SW 1271 (cell line): ENCODE measurements at regions not wholly inside any gene's neighbourhood (a gene's known extent, or its start where the extent isn't known, plus 50 kb on each side); places are given as distances from the start of the nearest gene placed in this dataset.
"Not testable (repeated sequence)": the region's sequence is repeated elsewhere in the genome, so short reads cannot be mapped to it uniquely, and the experiment has no call there.

Experiments used
- DNase-seq, 2 experiments: peaks; one replicate each; lab custom pipeline; 2025; lab: John Stamatoyannopoulos, UW

GRCh38 chr2:67571785-67572718, 174.9 kb downstream of the ETAA1 start:
- DNase-seq, result no peak

DNA sequence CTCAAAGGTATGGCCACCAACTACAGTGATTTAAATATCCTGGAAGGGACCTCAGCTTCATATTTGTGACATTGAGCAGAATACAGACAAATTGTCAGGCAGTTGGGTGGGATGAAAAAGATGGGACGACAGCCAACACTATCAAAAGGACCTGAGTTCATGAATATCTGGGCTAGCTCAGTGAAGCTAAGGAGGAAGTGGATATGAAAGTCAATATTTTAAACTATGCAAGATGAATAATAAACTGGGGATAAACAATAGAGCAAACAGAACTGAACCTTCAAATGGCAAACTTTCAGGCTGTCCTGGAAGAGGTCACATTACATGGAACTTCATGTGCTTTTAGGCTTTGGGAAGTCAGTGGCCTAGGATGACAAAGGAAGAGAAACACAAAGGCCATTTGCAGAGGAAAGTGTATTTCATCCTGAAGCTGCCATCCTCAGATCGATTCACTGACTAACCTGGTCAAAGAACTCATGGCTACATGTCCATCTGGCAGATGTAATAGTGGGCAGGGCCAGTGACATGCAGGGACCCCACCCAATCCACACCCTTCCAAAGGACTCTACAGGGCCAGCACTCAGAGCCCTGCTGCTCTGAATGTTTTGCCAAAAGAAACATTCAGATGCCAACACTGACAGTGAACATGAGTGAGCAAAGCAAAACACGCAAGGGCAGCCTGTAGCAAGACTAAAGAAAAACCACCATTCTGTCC, 175.7 kb downstream of the ETAA1 start:
- no peak for DNase-seq

- DNase-seq, result no peak
These were observed 177.1 kb downstream of the ETAA1 start for GRCh38 chr2:67574230-67574629.

DNA sequence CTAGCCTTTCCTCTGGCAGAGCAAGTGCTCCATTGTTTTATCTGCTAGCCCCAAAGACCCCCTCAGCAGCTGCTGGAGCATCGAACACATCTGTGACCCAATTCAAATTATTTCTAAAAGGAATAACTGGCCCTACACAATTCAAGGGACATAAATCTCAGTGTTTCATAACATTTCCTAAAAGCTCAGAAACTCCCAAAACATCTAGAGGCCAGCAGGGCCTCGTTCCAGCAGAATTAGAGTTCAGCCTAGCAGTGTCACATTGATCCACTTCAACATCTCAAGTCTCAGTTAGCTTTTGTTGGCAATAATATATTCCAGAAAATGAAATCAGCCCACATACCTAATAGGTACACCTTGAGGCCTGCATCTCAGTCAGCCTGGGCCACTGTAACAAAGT, 179.1 kb downstream of the ETAA1 start:
- no peak for DNase-seq

DNA sequence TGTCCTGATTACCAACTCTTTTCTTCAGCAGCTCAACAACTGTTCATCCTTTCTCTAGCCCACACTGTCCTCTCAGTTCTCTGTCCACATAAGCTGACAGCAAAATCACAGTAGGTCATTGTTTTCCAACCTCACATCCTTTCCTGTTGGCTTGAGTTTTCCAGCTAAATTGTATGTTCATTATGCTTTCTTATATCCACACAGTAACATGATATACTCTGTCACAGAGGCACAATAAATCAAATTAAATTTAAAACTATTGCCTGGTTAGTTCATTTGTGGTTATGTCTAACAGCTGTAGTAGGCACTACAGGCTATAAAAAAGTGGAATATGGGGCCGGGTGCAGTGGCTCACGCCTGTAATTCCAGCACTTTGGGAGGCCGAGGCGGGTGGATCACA, 179.9 kb downstream of the ETAA1 start:
- no peak for DNase-seq

- DNase-seq, result no peak
These were observed 182.1 kb downstream of the ETAA1 start for GRCh38 chr2:67579216-67579615.

- DNase-seq, result no peak
These were observed 182.7 kb downstream of the ETAA1 start for GRCh38 chr2:67579806-67580205.

DNA sequence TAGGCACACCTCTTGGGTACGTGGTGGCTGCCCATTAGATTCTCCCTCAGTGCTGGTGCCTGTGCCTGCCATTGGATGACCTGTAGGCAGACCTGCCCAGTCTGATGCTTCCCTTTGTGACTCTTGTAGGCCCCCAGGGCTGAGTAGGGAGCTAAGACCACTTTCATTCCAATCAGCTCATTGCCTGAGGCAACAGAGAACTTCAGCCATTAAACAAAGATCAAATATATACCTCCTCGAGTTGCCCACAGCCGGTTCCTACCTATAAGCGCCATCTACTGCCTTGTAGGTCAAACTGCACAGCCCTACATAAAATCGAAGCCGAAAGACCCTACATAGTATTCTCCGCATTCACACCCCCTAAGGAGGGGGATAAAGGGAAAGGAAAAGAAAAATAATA, 184.6 kb downstream of the ETAA1 start:
- no peak for DNase-seq

- DNase-seq, result no peak
These were observed 186.1 kb downstream of the ETAA1 start for GRCh38 chr2:67583185-67583584.

GRCh38 chr2:67585400-67585799, 188.3 kb downstream of the ETAA1 start:
- no peak for DNase-seq

DNA sequence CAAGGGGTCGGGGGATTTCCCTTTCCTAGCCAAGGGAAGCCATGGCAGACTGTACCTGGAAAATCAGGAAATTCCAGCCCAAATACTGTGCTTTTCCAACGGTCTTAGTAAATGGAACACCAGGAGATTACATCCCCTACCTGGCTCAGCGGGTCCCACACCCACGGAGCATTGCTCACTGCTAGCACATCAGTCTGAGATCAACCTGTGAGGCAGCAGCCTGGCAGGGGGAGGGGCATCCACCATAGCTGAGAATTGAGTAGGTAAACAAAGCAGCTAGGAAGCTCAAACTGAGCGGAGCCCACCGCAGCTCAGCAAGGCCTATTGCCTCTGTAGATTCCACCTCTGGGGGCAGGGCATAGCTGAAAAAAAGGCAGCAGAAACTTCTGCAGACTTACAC, 192.0 kb downstream of the ETAA1 start:
- DNase-seq, result not testable (repeated sequence)

DNA sequence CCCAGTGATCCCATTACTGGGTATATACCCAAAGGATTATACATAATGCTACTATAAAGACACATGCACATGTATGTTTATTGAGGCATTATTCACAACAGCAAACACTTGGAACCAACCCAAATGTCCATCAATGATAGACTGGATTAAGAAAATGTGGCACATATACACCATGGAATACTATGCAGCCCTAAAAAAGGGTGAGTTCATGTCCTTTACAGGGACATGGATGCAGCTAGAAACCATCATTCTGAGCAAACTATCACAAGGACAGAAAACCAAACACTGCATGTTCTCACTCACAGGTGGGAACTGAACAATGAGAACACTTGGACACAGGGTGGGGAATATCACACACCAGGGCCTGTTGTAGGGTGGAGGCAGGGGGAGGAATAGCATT, 197.4 kb downstream of the ETAA1 start:
- not testable (repeated sequence) for DNase-seq

DNA sequence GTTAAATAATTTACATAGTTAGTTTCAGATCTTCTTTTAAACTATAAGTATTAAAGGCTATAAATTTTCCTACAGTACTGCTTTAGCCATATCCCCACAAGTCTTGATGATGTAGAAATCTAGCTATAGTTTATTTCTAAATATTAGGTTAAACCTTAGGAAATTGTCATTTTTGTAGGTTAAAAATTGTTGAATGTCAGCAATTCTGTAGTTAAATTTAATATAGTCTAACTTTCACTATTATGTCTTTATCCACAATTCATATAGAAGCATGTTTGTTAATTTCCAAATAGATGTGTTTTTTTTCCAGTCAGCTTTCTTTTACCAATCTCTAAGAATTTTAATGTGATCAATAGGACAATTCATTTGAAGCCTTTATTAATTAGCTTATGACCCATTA, 199.7 kb downstream of the ETAA1 start:
- no peak for DNase-seq

DNA sequence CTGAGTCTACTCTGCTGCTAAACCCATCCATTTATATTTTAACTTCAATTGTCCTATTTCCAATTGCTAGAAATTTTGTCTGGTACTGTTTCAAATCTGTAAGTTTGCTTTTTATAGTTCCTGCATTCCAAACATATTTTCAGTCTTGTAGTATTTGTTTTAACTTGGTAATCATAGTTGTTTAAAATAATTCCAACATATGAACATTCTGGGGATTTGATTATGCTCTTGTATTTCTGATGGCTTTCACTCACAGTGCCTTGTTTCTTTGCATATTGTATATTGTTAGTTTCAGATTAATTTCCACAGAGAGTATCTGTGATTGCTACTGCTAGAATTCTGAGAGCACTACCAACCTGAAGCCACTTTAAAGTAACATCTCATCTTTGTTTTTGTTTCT, 202.4 kb downstream of the ETAA1 start:
- no peak for DNase-seq

DNA sequence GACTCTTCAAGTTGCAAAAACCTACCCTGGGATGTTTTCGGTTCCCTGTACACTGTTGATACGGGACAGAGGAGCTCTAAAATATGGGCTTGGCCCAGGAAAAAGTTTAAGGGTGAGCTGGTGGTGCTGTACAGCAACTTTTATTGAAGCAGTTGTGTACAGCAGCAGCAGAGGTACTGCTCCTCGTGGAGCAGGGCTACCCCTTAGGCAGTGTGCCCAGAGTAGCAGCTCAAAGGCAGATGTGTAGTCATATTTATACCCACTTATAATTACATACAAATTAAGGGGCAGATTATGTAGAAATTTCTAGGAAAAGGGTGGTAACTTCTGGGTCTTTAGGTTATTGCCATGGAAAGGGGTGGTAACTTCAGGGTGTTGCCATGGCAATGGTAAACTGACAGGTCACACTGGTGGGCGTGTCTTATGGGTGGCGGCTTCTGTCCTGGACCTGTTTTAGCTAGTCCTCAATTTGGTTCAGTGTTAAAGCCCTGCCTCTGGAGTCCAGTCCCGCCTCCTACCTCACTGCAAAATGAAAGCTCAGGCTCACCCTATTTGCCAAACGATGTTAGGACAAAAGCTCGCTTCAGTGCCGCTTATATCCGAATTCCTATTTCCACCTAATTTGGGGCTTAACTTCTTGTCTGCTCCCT, 203.2 kb downstream of the ETAA1 start:
- DNase-seq, result no peak

GRCh38 chr2:67600946-67601345, 203.8 kb downstream of the ETAA1 start:
- no peak for DNase-seq

- DNase-seq, result no peak
These were observed 207.2 kb downstream of the ETAA1 start for GRCh38 chr2:67604360-67604759.

GRCh38 chr2:67612576-67613042, 215.5 kb downstream of the ETAA1 start:
- no peak for DNase-seq

DNA sequence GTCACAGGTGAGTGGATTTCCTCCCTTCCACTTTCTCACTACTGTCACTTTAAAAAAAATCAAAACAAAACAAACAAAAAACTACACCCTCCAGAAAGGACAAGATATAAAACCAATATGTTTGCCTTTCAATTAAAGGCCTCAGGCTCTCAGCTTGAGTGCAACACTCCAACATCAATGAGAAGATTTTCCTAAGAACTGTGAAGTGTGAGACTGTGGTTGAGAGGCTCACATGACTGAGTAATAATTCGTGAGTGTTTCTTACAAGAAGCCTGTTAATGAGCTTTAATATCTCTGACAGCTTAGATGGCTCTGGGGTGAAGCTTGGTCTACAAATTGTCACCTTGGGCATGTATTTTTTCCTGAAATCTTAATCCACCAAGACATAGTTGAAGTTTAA, 216.1 kb downstream of the ETAA1 start:
- DNase-seq, result no peak

DNA sequence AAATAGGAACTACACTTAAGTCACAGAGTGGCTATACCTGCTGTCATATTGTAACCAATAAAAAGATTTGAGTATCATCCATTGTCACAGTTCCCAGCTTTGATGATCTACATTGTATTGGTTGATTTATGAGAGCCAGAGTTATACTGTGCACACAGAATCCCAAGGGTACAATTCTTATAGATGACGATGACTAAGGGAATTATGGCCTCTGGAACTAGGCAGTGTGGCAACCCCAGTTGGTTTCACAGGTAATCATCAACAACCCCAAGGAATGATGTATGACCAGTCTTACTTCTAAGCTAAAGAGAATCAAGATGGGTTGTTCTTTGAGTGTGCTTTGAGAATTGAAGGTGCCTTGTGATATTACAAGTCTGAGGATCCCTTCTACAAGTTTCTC, 217.3 kb downstream of the ETAA1 start:
- DNase-seq, result no peak

DNA sequence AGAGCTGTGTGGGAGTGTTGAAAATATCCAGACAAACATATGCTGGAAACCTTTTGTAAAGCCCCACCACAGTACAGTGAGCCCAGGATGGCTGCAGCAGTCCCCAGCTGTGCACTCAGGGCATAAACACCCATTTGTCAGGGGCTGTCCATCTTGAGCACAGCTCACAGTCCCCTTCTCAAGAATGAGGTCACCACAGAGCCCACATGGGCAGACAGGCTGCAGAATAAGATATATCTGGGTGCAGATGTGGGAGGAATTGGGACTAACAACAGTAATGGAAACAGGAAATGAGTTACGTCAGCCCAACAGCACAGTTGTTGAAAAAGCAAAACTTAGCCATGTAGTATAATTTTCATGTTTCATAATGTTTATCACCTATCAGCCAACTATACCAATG, 219.6 kb downstream of the ETAA1 start:
- DNase-seq, result no peak

- no peak for DNase-seq
These were observed 222.1 kb downstream of the ETAA1 start for GRCh38 chr2:67619204-67619603.

DNA sequence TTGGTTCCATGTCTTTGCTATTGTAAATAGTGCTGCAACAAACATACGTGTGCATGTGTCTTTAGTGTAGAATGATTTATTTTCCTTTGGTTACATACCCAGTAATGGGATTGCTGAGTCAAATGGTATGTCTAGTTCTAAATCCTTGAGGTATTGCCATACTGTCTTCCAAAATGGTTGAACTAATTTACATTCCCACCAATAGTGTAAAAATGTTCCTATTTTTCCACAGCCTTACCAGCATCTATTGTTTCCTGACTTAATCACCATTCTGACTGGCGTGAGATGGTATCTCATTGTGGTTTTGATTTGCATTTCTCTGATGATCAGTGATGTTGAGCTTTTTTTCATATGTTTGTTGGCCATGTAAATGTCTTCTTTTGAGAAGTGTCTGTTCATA, 226.6 kb downstream of the ETAA1 start:
- DNase-seq, result not testable (repeated sequence)
